ENCODE measurements at regions not wholly inside any gene's neighbourhood (a gene's known extent, or its start where the extent isn't known, plus 50 kb on each side); places are given as distances from the start of the nearest gene placed in this dataset.
"Not testable (repeated sequence)": the region's sequence is repeated elsewhere in the genome, so short reads cannot be mapped to it uniquely, and the experiment has no call there.

DNA sequence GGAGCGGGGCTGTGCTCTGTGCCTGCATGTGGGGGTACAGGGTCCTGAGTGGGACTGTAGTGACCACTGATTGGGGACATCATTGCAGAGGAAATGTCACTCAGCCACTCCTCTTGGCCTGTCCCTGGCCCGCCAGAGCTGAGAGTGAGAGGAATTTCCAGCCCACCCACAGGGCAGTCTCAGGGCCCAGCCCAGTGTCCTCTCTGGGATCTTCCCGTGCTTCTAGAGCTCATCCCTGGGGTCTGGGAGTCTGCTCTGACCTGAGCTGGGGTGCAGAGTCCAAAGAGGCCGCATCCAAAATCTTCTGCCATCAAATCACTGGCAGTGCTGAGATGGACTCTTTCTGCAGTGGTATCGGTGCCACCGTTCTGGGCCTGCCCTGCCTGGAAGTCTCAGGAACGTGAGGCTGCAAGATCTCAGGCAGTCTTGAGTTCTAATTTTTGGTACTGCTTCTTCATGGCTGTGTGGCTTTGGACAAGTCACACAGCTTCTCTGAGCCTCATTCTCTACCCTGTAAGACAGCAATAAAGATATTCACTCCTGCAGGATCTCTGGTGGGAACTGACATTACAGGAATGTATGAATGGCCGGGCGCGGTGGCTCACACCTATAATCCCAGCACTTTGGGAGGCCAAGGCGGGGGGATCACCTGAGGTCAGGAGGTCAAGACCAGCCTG is 100.8 kb upstream of the TARDBP start:
- DNase-seq: no peak

DNA sequence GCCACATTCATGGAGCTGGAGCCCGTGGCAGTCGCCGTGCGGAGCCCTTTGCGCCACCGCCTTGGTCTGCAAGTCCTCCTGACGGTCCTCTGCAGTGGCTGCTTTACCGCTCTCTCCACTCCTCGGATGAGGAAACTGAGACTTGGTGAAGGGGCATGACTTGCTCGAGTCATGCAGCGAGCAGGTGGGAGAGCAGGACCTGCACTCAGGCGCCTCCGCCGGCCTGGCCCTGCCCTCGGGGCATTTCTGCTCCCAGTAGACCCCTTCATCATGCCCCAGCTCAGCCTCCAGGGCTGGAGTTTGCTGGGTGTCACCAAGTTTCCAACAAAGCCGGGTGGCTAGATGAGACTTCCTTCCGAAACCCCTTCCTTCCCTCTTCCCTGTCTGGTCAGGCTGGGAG is 100.0 kb upstream of the TARDBP start:
- DNase-seq: no peak

DNA sequence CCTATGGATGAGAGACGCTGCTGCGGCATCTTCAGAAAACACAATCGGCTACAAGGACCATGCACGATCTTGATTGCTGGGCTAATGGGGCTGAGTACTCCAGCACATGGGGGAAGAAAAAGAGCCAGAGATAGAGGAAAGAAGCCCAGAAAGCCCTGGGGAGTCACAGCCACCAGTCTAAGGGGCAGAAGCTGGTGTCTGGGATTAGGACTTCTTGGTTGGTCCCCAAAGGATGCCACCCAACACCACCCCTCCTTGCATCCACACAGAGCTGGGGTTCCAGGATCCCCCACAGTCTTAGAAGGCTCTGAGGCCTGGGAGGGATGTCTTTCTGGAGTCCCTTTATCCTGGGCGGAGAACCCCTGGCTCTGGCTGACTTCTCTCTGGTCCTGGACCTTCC is 98.4 kb upstream of the TARDBP start:
- DNase-seq: no peak

DNA sequence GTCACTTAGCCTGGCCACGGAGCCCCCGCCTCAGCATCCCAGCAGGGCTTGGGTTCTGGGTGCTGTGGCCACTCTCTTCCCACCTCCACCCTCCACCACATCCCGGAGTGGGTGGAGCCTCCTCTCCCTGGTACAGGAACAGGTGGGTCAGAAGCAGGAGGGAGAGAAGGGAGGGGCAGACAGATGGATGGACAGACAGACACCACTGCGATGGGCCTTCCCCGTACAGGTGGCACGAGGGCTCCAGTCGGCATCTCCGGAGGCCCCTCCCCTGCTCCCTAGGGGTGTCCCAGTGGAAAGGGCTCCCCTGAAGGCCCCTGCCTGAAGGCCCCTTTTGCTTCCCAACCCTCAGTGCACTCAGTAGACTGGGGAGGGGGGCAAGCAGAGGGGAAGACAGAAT is 96.9 kb upstream of the TARDBP start:
- no peak for DNase-seq

DNA sequence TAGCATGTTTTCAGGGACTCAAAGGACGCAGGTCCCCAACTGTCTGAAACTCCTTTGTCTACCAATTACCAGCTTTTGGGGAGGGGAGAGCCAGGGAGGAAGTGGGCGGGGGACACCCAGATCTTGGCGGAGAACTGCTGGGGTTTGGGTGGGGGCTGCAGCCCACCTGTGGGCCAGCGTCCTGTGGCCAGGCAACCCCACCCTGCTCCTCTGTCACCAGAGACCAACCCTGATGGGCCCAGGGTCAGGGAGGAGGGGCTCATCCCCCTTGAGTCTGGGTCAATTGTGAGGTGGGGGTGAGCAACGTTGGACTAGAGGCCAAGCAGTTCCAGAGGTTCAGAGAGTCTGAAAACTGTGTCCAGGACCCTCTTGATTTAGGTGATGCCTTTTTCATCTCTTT is 96.1 kb upstream of the TARDBP start:
- no peak for DNase-seq

DNA sequence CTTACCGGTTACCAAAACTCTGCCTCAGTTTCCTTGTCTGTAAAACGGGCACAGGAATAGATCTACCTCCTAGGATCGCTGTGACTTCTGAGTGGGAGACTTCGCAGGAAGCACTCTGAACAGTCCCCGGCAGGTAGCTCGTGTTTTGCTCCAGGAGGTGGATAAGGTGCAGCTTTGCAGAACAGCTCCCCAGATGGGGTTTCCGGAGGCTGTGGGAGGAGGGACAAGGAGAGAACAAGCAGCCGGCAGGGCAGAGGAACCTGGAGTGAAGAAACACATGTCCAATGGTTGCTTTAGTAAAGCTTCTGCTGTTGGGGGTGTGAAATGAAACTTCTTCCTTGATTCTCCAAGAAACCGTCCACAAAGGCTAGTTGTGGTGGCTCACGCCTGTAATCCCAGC is 95.5 kb upstream of the TARDBP start:
- no peak for DNase-seq

DNA sequence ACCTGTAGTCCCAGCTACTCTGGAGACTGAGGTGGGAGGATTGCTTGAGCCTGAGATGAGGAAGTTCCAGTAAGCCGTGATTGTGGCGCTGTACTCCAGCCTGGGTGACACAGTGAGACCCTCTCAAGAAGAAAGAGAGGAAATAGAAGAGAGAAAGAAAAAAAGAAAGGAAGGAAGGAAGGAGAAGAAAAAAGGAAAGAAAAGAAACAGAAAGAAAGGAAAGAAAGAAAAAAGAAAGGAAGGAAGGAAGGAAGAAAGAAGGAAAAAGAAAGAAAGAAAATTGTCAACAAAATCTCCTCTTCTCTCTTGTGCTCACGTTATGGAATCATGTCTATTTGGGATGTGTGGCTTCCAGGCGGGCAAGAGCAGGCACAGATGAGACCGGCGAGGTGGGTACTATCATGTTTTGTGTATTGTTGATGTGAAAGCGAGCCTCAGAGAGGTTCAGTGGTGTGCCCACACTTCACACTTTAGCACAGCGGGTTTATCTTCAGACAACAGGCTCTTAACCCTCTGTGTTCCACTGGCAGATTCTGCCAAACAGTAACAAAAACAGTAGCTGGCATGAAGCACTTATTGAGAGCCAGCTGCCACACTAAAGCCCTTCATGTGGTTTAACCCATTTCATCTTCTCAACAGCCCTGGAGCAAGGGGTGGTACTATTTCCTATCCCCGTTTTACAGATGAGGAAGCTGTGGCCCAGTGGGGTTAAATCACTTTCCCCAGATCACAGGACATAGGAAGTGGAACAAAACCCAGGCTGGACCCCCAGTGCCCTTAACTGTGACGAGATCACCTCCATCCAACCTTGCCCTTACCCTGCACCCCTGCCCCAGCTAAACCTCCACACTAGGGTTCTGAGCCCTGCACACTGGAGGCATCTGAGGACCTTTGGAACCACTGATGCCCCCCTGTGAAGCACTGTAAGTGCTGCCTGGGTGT is 94.7 kb upstream of the TARDBP start:
- DNase-seq: no peak

DNA sequence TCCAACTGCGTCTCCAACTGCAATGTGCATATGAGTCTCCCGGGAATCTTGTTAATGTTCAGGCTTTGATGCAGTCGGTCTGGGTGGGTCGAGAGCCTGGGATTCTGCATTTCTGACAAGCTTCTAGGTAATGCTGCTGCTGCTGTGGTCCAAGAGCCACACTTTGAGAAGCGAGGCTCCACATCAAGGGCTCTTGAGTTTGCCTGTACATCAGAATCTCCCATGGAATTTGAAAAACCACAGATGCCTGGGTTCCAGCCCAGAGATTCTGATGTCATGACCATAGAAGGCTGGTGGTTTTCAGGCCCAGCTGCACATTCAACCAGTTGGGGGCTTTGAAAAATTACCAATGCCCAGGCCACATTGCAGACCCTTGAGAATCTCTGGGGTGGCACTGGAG is 93.9 kb upstream of the TARDBP start:
- DNase-seq: no peak

DNA sequence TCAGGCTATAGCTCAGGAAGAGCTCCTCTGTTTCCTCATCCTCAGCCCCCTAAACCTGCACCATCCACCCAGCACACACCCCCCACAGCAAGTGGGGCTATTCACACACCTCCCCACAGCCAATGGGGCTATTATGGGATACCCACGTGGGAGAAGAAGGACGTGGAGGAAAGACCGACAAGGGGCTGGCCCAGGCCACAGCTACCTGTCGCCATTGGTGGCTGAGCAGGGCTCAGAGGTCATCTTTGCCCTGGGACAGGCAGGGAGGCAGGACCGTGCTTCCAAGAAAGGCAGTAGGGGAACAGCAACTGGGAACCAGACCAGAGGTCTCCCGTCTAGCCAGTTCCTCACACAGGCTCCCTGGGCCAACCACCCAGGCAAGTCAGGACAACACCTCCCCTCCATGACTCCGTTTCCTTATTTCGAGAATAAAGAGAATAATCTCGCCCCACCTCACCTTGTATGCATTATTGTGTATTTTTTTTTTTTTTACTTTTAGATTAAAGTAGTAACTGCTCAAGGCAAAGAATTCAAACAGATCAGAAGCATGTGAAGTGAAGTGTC is 92.3 kb upstream of the TARDBP start:
- DNase-seq: no peak

DNA sequence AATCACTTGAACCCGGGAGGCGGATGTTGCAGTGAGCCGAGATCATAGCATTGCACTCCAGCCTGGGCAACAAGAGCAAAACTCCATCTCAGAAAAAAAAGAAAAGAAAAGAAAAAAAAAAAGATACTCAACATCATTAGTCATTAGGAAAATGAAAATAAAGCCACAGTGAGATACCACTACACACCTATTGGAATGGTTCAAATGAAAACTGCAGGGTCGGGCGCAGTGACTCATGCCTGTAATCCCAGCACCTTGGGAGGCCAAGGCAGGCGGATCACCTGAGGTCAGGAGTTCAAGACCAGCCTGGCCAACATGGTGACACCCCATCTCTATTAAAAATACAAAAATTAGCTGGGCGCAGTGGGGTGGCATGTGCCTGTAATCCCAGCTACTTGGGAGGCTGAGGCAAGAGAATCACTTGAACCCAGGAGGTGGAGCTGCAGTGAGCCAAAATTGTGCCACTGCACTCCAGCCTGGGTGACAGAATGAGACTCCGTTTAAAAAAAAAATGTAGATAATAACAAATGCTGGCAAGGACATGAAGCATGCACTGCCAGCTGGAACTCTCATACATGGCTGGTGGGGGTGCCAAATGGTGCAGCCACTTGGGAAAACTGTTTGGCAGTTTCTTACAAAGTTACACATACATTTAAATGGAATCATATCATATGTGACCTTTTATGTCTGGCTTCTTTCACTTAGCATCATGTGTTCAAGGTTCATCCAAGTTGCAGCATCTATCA is 90.0 kb upstream of the TARDBP start:
- DNase-seq: not testable (repeated sequence)

DNA sequence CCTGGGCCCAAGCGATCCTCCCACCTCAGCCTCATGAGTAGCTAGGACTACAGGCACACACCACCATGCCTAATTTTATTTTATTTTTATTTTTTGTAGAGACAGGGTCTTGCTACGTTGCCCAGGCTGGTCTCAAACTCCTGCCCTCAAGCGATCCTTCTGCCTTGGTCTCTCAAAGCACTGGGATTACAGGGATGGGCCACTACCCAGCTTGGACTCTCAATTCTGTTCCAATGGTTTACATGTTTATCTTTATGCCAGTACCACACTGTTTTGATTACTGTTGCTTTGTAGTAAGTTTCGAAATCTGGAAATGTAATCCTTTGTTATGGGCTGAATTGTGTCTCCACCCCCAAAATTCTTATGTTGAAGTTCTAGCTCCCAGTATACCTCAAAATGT is 88.4 kb upstream of the TARDBP start:
- no peak for DNase-seq

DNA sequence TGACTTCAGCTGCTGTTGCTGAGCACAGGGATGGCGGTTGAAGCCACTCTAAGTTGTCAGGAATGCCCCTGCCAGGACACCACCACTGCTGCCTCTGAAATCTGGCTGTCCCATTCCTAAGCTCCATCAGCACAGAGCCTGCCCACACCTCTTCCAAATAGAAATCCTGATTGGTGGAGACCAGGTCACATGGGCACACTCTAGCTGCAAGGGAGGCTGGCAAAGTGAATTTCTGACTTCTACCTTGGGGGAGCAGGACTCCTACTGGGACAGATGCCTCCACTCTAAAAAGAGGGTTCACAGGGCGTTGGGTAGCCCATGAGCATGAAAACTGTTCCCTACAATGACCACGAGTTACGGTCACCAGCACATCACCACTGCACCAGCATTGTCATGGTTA is 83.8 kb upstream of the TARDBP start:
- DNase-seq: no peak

DNA sequence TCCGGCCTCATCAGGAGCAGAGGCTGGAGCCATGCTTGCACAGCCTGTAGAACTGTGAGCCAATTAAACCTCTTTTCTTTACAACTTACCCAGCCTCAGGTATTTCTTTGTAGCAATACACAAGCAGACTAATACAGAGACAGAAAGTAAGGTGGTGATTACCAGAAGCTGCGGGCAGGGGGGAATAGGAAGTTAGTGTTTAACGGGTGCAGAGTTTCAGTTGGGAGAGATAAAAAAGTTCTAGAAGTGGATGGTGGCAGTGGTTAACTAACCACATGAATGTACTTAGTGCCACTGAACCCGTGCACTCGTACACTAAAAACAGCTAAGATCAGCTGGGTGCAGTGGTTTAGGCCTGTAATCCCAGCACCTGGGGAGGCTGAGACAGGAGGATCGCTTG is 80.4 kb upstream of the TARDBP start:
- DNase-seq: no peak

DNA sequence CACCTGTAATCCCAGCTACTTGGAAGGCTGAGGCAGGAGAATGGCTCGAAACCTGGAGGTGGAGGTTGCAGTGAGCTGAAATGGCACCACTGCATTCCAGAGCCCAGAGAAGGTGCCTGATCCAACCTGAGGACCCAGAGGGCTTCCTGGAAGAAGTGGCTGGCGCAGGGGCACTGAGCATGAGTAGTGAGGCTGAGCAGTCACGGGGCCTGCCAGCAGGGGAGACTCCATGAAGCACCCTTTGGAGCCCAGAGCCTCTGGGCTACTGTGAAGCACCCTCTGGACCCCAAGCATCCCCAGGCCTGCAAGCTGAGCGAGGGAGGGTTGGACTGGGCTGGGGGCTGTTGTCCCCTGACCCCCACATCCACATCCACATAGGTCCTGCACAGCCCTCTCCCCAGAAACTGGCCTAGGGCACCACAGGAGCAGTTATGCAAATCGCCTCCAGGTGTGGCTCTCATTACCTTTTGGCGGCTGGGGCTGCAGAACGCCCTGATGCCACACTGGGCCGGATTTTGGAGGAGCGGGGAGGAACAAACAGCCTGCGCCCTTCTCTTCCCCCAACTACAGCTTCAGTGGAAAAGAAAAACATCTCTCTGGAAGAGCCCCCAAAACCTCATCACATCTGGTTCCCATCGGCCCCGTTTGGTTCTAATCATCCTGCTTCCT is 78.2 kb upstream of the TARDBP start:
- no peak for DNase-seq

DNA sequence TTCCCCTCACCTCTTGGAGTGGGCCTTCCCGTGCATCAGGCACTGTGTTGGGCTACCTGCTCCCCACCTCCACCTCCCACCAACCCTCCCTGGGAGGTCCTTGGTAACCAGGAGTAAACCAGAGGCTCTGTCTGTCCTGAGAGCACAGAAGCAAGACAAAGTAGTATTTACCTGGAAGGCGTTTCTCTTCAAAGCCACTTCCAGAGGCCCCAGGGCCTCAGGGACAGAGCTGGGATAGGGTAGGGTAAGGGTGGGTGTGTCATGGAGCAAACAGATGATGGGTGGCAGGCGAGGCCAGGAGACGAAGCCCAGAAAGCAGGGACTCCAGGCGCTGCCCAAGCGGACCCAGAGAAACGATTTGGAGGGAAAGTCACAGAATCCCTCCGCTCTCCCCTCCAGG is 77.2 kb upstream of the TARDBP start:
- DNase-seq: no peak

DNA sequence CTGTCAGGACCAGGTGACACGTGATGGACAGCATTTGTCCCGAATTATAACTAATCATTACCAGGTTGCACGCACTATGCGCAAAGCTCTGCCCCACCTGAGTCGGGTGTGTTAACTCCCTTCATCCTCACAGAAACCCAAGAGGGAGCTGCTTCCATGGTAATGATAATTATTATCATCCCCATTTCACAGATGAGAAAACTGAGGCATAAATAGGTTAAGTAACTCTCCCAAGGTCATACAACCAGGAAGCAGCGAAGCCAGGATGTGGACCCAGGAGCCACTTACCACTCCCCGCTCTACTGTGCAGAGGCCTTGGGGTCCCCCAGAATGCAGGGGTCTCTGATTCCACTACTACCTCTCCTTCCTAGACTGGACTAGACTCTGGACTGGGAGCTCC is 76.7 kb upstream of the TARDBP start:
- no peak for DNase-seq

DNA sequence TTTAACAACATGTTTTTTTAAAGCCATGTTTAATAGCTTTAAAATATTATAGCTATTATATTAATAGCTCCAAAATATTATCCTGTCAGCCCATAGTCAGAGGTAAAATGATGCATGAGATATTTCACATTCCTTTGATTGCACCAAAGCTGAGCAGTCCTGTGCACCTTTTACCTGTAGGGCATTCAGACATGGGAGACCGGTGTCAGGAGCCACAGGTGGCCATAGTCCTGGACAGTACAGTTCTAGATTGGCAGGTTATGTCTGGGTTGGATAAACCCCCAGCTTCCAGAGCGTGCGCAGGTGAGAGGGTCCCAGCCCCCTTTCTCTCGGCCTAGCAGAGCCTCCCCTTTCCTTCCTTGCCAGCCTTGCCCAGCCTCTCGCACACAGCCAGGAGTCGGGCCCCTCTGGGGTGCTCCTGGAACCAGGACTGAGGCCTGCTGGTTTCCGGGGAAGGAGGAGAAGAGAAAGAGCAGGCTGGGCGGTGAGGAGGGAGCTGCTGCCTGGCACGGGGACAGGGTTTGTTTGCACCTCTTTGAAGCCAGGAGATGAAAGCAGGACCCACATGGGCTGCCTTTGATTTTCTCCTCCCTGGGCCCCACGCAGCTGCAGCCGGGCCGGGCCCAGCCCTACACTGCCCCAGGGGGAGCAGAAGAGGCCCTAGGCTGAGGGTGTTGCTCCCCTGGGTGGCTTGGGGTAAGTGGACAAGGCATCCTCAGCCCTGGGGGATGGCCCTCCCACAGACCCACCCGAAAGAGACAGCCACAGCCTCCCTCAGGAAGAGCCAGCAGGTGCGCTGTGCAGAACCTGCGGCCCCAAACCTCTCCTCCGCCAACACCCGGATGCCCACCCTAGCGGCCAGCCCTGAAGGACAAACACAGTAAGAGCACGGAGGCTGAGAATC is 75.2 kb upstream of the TARDBP start:
- peak; percentile 58 to 64 for DNase-seq

DNA sequence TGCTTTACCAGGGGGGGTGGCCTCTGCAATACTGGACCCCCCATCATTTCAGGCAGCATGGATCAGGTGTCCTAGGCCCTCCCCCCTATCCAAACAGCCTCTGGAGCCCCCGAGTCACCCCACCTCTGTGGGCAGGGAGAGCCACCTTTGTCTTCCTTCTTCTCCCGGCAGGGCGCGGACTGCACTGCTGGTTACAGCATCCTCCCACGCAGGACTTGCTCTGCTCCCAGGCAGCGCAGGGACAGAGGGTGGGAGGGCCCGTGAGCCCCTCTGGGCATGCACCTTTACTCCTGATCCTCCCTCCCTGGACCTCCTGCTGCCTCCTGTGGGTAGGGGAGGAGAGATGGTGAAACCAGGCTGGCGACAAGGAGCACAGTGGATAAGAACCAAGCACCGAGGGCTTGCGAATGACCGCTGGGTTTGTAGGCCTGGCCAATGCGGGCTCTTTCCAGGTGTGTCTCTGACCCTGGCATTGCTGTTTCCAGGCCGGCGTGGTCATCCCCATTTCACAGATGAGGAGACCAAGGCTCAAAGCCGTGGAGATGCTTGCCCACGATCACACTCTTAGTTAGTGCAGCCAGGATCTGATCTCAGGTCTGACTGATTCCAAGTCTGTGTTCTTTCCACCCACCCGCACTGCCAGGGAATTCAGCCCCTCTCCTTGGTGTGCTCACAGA is 73.6 kb upstream of the TARDBP start:
- DNase-seq: no peak

DNA sequence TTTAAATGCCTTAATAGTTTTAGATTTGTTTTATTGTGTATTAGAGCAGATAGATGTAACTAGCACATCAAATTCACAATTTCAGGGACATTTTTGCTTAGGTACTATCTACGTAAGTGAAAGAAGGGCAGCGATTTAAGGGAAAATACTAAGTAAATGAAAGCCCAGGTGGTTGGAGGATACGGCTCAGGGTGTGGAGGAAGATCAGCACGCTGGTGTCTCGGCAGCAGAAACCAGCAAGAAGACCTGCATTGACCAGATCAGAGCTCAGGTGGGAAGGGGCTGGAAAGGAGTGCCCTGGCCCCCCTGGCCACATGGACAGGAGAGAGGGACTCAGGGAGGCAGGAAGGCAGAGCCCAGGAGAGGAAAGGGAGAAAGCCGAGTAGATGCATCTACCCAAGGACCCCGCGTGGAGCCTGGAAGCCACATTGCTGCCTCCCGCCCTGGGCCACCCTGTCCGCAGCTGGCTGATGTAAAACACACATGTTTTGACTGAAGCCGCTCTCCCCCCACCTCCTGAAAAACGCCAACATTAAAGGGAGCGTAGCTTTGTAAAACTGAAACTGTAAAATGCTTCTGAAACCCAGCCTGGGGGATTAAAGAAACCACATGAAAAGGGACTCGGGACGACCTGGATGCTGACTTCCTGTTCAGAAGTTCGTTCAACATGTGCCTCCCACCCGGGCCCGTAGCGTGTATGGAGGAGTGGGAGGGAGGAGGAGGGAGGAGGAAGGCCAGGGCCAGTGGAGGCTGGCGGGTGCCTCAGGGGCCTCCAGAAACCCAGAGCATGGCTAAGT is 72.6 kb upstream of the TARDBP start:
- peak; percentile 68 to 74 for DNase-seq

Data from right lung (tissue), 2 donors.